Sigmoid colon (tissue), 6 donors: ENCODE measurements at regions not wholly inside any gene's neighbourhood (a gene's known extent, or its start where the extent isn't known, plus 50 kb on each side); places are given as distances from the start of the nearest gene placed in this dataset.
"Not testable (repeated sequence)": the region's sequence is repeated elsewhere in the genome, so short reads cannot be mapped to it uniquely, and the experiment has no call there.

Experiments used
- DNase-seq: peaks from one replicate; pipeline ENCODE4 v3.0.0-alpha.2; 2019
- H3K27ac ChIP-seq, 4 donors: fragments of 200-600 bp; sonication (generic); one replicate each; pipeline ENCODE4 v1.5.1; 2016 to 2019; ENCODE audit warnings: mild to moderate bottlenecking in 1 of 4
- H3K27me3 ChIP-seq, 3 donors: fragments of 200-600 bp; sonication (generic); one replicate each; pipeline ENCODE4 v1.5.1; 2019; ENCODE audit warnings: mild to moderate bottlenecking in 1 of 3
- H3K36me3 ChIP-seq, 4 donors: fragments of 200-600 bp; sonication (generic); one replicate each; pipeline ENCODE4 v1.5.1; 2016 to 2019
- H3K4me1 ChIP-seq, 4 donors: fragments of 200-600 bp; sonication (generic); one replicate each; pipeline ENCODE4 v1.5.1; 2017 to 2019
- H3K4me3 ChIP-seq, 4 donors: fragments of 200-600 bp; sonication (generic); one replicate each; pipeline ENCODE4 v1.5.1; 2017 to 2019; ENCODE audit warnings: mild to moderate bottlenecking in 2 of 4, moderate library complexity in 1 of 4
- H3K9me3 ChIP-seq, 4 donors: fragments of 200-600 bp in 3 of 4; sonication (generic) in 3 of 4; one replicate each; pipeline versions ENCODE4 v1.5.1 to v1.6.1; 2013 to 2019
- CTCF ChIP-seq, 4 experiments: fragments of 450-650 bp in 3 of 4; fragments of 200-600 bp in 1 of 4; IDR thresholded peaks; one replicate each; pipeline ENCODE4 v1.5.1; 2016 to 2019; ENCODE audit warnings: antibody characterized with exemption in 4 of 4, mild to moderate bottlenecking in 3 of 4, moderate library complexity in 2 of 4
- EP300 ChIP-seq, 4 donors: sonication (generic); formaldehyde crosslinking; IDR thresholded peaks; one replicate each; pipeline ENCODE4 v1.6.1; 2017; ENCODE audit warnings: antibody characterized with exemption in 4 of 4
- POLR2A ChIP-seq, 2 donors: fragments of 450-650 bp; IDR thresholded peaks; one replicate each; pipeline ENCODE4 v1.6.1; 2016; ENCODE audit warnings: antibody characterized with exemption in 2 of 2, mild to moderate bottlenecking in 2 of 2, moderate library complexity in 2 of 2
- POLR2AphosphoS5 ChIP-seq, 4 donors: sonication (generic); formaldehyde crosslinking; IDR thresholded peaks; one replicate each; pipeline ENCODE4 v1.6.1; 2017; ENCODE audit warnings: antibody characterized with exemption in 4 of 4
- WGBS, 2 donors: extraction: QIAGEN DNeasy Blood & Tissue Kit; methylation state at CpG; one replicate each; pipeline ENCODE4 v1.1.7; 2013; 5-methylcytosine and 5-hydroxymethylcytosine counted together
- intact Hi-C: fragments of 100-400 bp; cut with DNase I; formaldehyde crosslinking; loops from one replicate; pipeline ENCODE4 v1.15.1; 2023
- donor health status: healthy with polysubstance abuse.
- donor health status: healthy.

GRCh38 chr5:68070591-68071281, 144.8 kb upstream of the PIK3R1 start:
- DNase-seq, result no peak
- no peaks in the 10 kb centered on the region for H3K36me3 ChIP-seq
- no peaks in the 10 kb centered on the region for H3K9me3 ChIP-seq
- WGBS, 2 donors, result 41 to 57% methylated on average over 2 of the region's 2 CpGs
- no peaks in the 10 kb centered on the region for H3K27me3 ChIP-seq
- TF ChIP-seq CTCF (IDR thresholded peaks at IDR 0.05) (no peak), EP300 (IDR thresholded peaks at IDR 0.05) (no peak), POLR2AphosphoS5 (IDR thresholded peaks at IDR 0.05) (no peak), POLR2A (IDR thresholded peaks at IDR 0.05) (no peak)
- H3K4me1 ChIP-seq, result no peaks in the 10 kb centered on the region
- H3K27ac ChIP-seq, result peak overlapping the region in 1 of 4 donors; percentile 10
- intact Hi-C loops, result no loop called here
- H3K4me3 ChIP-seq, result no peak overlapping the region

GRCh38 chr5:68067976-68068603, 147.5 kb upstream of the PIK3R1 start:
- intact Hi-C loops, result no loop called here
- Histone ChIP-seq H3K27ac (peak overlapping the region in 2 of 4 donors; percentile 18 to 44), H3K9me3 (no peaks in the 10 kb centered on the region), H3K36me3 (no peaks in the 10 kb centered on the region), H3K4me1 (no peaks in the 10 kb centered on the region), H3K27me3 (no peaks in the 10 kb centered on the region), H3K4me3 (no peak overlapping the region)
- DNase-seq, result no peak
- WGBS, 2 donors, result 93% methylated on average over 5 of the region's 5 CpGs
- TF ChIP-seq POLR2AphosphoS5 (IDR thresholded peaks at IDR 0.05) (no peak), CTCF (IDR thresholded peaks at IDR 0.05) (no peak), POLR2A (IDR thresholded peaks at IDR 0.05) (no peak), EP300 (IDR thresholded peaks at IDR 0.05) (no peak)

- Histone ChIP-seq H3K9me3 (no peaks in the 10 kb centered on the region), H3K36me3 (no peaks in the 10 kb centered on the region), H3K27ac (peak overlapping the region in 2 of 4 donors; percentile 18 to 50), H3K4me1 (no peaks in the 10 kb centered on the region), H3K27me3 (no peaks in the 10 kb centered on the region), H3K4me3 (no peak overlapping the region)
- 74 to 84% methylated on average over 1 of the region's 1 CpG for WGBS, 2 donors
- TF ChIP-seq POLR2AphosphoS5 (IDR thresholded peaks at IDR 0.05) (peak in 2 of 4 donors; percentile 20 to 58), EP300 (IDR thresholded peaks at IDR 0.05) (peak in 1 of 4 donors; percentile 13), POLR2A (IDR thresholded peaks at IDR 0.05) (no peak)
- no peak for DNase-seq
- intact Hi-C loops, result no loop called here
These were observed 148.3 kb upstream of the PIK3R1 start for GRCh38 chr5:68067291-68067690.

- Histone ChIP-seq H3K27me3 (no peaks in the 10 kb centered on the region), H3K27ac (peak overlapping the region in 1 of 4 donors; percentile 50), H3K36me3 (no peaks in the 10 kb centered on the region), H3K9me3 (peaks cover 0 to under 1% (median 0%) of the 10 kb centered on the region in 4 donors), H3K4me1 (no peaks in the 10 kb centered on the region), H3K4me3 (no peak overlapping the region)
- TF ChIP-seq POLR2A (IDR thresholded peaks at IDR 0.05) (no peak), CTCF (IDR thresholded peaks at IDR 0.05) (no peak), POLR2AphosphoS5 (IDR thresholded peaks at IDR 0.05) (no peak), EP300 (IDR thresholded peaks at IDR 0.05) (no peak)
- 92 to 95% methylated on average over 3 of the region's 3 CpGs for WGBS, 2 donors
- DNase-seq, result no peak
- intact Hi-C loops, result no loop called here
These were observed 149.1 kb upstream of the PIK3R1 start for GRCh38 chr5:68066277-68066955.

- intact Hi-C loops, H3K27ac ChIP-seq: not testable (repeated sequence)
These were observed 150.2 kb upstream of the PIK3R1 start for GRCh38 chr5:68065321-68065720.

More at GRCh38 chr5:68065321-68065720, 150.2 kb upstream of the PIK3R1 start:
- WGBS, 2 donors, result 94 to 98% methylated on average over 3 of the region's 3 CpGs
- DNase-seq, H3K4me1 ChIP-seq, H3K4me3 ChIP-seq, H3K9me3 ChIP-seq, H3K27me3 ChIP-seq, H3K36me3 ChIP-seq: not testable (repeated sequence)
